Panc1 (cell line): ENCODE measurements at regions not wholly inside any gene's neighbourhood (a gene's known extent, or its start where the extent isn't known, plus 50 kb on each side); places are given as distances from the start of the nearest gene placed in this dataset.

Source experiments
- ATAC-seq: fragments of 200-7000 bp; cut with Tn5 transposase; 2 replicates; pipeline ENCODE4 v1.9.1; 2020; ENCODE audit warnings: mild to moderate bottlenecking, moderate library complexity
- BruUV-seq: library from RNA; stranded (reverse); fragments of 400-500 nt; replicated peaks from 2 replicates; lab custom pipeline; 2021; lab: Mats Ljungman, UMichigan
- CTCF ChIA-PET: fragments of 300-600 bp; sonication (Branson Sonifier 250); formaldehyde crosslinking; loops from one replicate; lab custom pipeline; 2022; ENCODE audit warnings: antibody characterized with exemption; lab: Charles Lee
- POLR2A ChIA-PET: fragments of 300-600 bp; sonication (Branson Sonifier 250); formaldehyde crosslinking; loops from one replicate; lab custom pipeline; 2022; ENCODE audit warnings: antibody characterized with exemption; lab: Charles Lee
- DNase-seq: peaks from one replicate; pipeline ENCODE4 v3.0.0-alpha.2; 2010; ENCODE audit warnings: low read depth, low spot score
- H3K27ac ChIP-seq: 2 replicates; pipeline ENCODE4 v1.5.1; 2011; ENCODE audit warnings: mild to moderate bottlenecking, low read length, inconsistent platforms
- H3K27me3 ChIP-seq: fragments of 200-500 bp; sonication (Bioruptor generic); 2 replicates; pipeline ENCODE4 v1.6.0; 2014; ENCODE audit warnings: low read length, inconsistent platforms; ENCODE audit not compliant: control insufficient read depth, insufficient read depth
- H3K36me3 ChIP-seq: fragments of 200-500 bp; sonication (Bioruptor generic); 2 replicates; pipeline ENCODE4 v1.5.1; 2014; ENCODE audit warnings: inconsistent platforms, mild to moderate bottlenecking, low read length, moderate library complexity; ENCODE audit not compliant: control insufficient read depth, insufficient read depth
- H3K4me1 ChIP-seq: 2 replicates; pipeline ENCODE4 v1.5.1; 2011; ENCODE audit warnings: inconsistent platforms, mild to moderate bottlenecking, low read length, moderate library complexity; ENCODE audit not compliant: control insufficient read depth, insufficient read depth
- H3K4me3 ChIP-seq, 2 experiments: 2 replicates each; pipeline ENCODE4 v1.5.1; 2011 to 2012; ENCODE audit warnings: low read depth in 2 of 2, low read length in 2 of 2, mild to moderate bottlenecking in 2 of 2, inconsistent platforms in 1 of 2, moderate library complexity in 1 of 2
- H3K9me3 ChIP-seq: fragments of 200-500 bp; sonication (Bioruptor generic); 2 replicates; pipeline ENCODE4 v1.5.1; 2014; ENCODE audit warnings: low read depth, mild to moderate bottlenecking, inconsistent platforms, low read length, moderate library complexity; ENCODE audit not compliant: control insufficient read depth, insufficient read depth
- POLR2AphosphoS5 ChIP-seq: IDR thresholded peaks from 2 replicates; pipeline ENCODE4 v1.6.1; 2012; ENCODE audit warnings: mild to moderate bottlenecking, low read depth, low read length, moderate library complexity
- SIN3A ChIP-seq: IDR thresholded peaks from 2 replicates; pipeline ENCODE4 v1.6.1; 2012; ENCODE audit warnings: low read depth, mild to moderate bottlenecking, low read length, moderate library complexity, borderline replicate concordance; ENCODE audit not compliant: insufficient read depth
- TCF7L2 ChIP-seq: IDR thresholded peaks from 2 replicates; pipeline ENCODE4 v1.6.1; 2011; ENCODE audit warnings: mild to moderate bottlenecking, low read depth, low read length, inconsistent platforms
- in situ Hi-C: cut with HindIII; loops from 2 replicates; pipeline ENCODE4 v1.10.0; 2016; ENCODE audit warnings: low sequenced_read_pairs, low pct_unique_long_range_greater_than_20kb
- intact Hi-C: fragments of 100-400 bp; cut with micrococcal nuclease; formaldehyde crosslinking; loops from one replicate; pipeline ENCODE4 v1.10.0; 2022; ENCODE audit not compliant: unreplicated experiment
- TF ChIP-seq, protein P1 (sequence below), 2 experiments: IDR thresholded peaks; 2 replicates each; pipeline ENCODE4 v1.6.1; 2011 to 2012; ENCODE audit warnings: low read depth in 2 of 2, control low read depth in 1 of 2, low read length in 1 of 2, mild to moderate bottlenecking in 1 of 2, moderate library complexity in 1 of 2; ENCODE audit not compliant: insufficient read depth in 1 of 2
- TF ChIP-seq, protein P2 (sequence below): fragments of 450-650 bp; IDR thresholded peaks from 2 replicates; pipeline ENCODE4 v1.5.1; 2017; ENCODE audit warnings: mild to moderate bottlenecking

DNA sequence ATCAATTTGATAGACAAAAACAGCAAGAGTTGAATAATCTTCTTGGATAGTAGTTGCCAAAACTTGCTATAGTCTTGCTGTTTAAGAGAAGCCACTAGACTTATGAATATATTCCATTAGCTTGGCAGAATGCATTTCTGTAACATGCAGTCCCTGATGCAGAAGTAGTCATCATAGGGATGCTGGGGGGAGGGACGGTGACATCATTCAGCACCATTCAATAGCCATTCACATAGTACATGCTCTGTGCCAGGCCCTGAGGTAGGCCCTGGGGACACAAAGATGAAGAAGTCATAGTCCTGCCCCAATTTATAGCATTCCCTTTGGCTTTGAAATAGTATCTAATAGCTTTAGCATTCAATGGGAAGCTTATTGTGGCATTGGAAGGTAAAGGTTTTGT lies 185.5 kb upstream of the AFF2 start:
- POLR2A ChIA-PET = no interaction called here
- no peaks in the 10 kb centered on the region for H3K4me1 ChIP-seq

DNA sequence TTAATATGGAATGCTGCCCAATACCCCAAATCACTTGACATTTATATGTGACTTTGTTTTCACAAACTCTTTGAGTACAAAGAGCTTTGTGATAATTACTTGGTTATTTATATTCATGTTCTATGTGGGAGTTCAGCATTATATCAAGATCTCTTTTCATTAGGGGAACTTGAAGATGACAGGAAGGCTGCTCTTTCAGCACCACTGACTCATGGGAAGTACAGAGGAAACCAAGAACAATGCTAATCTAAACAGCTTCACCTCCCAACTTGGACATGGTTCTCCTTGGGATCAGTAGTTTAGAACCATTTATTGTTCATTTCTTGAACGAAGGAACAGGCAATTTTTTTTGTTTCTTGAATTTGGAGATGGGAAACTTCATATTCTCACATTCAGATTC lies 184.0 kb upstream of the AFF2 start:
- CTCF ChIA-PET = no interaction called here
- POLR2A ChIA-PET = no interaction called here
- Histone ChIP-seq H3K4me3 (no peak overlapping the region), H3K27me3 (no peaks in the 10 kb centered on the region), H3K9me3 (no peaks in the 10 kb centered on the region), H3K36me3 (no peaks in the 10 kb centered on the region), H3K27ac (no peak overlapping the region), H3K4me1 (no peaks in the 10 kb centered on the region)
- DNase-seq = no peak
- in situ Hi-C loops (no loop called here), intact Hi-C loops (no loop called here)
- no TSS peak for BruUV-seq
- no peak for TF ChIP-seq POLR2AphosphoS5
- TF ChIP-seq, protein P1, sequence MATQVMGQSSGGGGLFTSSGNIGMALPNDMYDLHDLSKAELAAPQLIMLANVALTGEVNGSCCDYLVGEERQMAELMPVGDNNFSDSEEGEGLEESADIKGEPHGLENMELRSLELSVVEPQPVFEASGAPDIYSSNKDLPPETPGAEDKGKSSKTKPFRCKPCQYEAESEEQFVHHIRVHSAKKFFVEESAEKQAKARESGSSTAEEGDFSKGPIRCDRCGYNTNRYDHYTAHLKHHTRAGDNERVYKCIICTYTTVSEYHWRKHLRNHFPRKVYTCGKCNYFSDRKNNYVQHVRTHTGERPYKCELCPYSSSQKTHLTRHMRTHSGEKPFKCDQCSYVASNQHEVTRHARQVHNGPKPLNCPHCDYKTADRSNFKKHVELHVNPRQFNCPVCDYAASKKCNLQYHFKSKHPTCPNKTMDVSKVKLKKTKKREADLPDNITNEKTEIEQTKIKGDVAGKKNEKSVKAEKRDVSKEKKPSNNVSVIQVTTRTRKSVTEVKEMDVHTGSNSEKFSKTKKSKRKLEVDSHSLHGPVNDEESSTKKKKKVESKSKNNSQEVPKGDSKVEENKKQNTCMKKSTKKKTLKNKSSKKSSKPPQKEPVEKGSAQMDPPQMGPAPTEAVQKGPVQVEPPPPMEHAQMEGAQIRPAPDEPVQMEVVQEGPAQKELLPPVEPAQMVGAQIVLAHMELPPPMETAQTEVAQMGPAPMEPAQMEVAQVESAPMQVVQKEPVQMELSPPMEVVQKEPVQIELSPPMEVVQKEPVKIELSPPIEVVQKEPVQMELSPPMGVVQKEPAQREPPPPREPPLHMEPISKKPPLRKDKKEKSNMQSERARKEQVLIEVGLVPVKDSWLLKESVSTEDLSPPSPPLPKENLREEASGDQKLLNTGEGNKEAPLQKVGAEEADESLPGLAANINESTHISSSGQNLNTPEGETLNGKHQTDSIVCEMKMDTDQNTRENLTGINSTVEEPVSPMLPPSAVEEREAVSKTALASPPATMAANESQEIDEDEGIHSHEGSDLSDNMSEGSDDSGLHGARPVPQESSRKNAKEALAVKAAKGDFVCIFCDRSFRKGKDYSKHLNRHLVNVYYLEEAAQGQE (IDR thresholded peaks at IDR 0.05; ENCODE audit: insufficient read depth in 1 of 2, low read depth in 2 of 2, low read length in 1 of 2) = no peak
- no peak for TF ChIP-seq TCF7L2
- TF ChIP-seq, protein P2, sequence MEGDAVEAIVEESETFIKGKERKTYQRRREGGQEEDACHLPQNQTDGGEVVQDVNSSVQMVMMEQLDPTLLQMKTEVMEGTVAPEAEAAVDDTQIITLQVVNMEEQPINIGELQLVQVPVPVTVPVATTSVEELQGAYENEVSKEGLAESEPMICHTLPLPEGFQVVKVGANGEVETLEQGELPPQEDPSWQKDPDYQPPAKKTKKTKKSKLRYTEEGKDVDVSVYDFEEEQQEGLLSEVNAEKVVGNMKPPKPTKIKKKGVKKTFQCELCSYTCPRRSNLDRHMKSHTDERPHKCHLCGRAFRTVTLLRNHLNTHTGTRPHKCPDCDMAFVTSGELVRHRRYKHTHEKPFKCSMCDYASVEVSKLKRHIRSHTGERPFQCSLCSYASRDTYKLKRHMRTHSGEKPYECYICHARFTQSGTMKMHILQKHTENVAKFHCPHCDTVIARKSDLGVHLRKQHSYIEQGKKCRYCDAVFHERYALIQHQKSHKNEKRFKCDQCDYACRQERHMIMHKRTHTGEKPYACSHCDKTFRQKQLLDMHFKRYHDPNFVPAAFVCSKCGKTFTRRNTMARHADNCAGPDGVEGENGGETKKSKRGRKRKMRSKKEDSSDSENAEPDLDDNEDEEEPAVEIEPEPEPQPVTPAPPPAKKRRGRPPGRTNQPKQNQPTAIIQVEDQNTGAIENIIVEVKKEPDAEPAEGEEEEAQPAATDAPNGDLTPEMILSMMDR = no peak
- no peak for TF ChIP-seq SIN3A
- ATAC-seq = no peak

More for the DNA sequence above, 185.5 kb upstream of the AFF2 start:
- H3K27ac ChIP-seq = no peak overlapping the region
- ATAC-seq (no peak), DNase-seq (no peak)
- H3K36me3 ChIP-seq = no peaks in the 10 kb centered on the region
- CTCF ChIA-PET = no interaction called here
- H3K27me3 ChIP-seq = no peaks in the 10 kb centered on the region
- H3K4me3 ChIP-seq = no peak overlapping the region
- no peaks in the 10 kb centered on the region for H3K9me3 ChIP-seq
- in situ Hi-C loops (no loop called here), intact Hi-C loops (no loop called here)
- no TSS peak for BruUV-seq
- no peak for TF ChIP-seq SIN3A
- TF ChIP-seq POLR2AphosphoS5 = no peak
- TF ChIP-seq, protein P2 = no peak
- TF ChIP-seq, protein P1 (IDR thresholded peaks at IDR 0.05; ENCODE audit: insufficient read depth in 1 of 2, low read depth in 2 of 2, low read length in 1 of 2) = no peak
- no peak for TF ChIP-seq TCF7L2
